ENCODE measurements at regions not wholly inside any gene's neighbourhood (a gene's known extent, or its start where the extent isn't known, plus 50 kb on each side); places are given as distances from the start of the nearest gene placed in this dataset.

DNA sequence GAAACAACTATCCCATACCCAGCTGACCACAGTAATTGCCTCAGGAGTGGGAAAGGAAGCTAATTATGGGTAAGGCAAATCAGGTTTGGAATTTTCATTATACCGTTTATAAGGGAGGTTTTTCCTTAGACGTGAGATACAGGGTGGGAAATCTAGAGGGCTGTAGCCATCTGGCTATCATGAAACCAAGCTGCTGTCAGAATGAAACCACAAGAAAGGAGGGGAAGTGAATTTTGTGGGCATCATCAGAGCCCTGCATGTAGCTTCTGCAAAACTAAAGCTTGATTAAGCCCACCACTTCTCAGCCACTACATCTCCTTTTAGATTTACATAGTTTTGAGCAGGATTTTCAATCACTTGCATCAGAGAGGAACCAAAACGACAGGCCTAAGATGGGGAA, 893.5 kb downstream of the TUSC7 start:
- H3K4me3 ChIP-seq, result no peak overlapping the region
- H3K4me1 ChIP-seq, result no peaks in the 10 kb centered on the region
- H3K27me3 ChIP-seq (ENCODE audit: low read depth), result no peaks in the 10 kb centered on the region
- H3K9me3 ChIP-seq (replicated peaks), result no peaks in the 10 kb centered on the region
- H3K27ac ChIP-seq (replicated peaks), result no peak overlapping the region
- DNase-seq, result no peak
- no peaks in the 10 kb centered on the region for H3K36me3 ChIP-seq
- intact Hi-C loops (cut with micrococcal nuclease), result no loop called here
- TF ChIP-seq, protein P1, sequence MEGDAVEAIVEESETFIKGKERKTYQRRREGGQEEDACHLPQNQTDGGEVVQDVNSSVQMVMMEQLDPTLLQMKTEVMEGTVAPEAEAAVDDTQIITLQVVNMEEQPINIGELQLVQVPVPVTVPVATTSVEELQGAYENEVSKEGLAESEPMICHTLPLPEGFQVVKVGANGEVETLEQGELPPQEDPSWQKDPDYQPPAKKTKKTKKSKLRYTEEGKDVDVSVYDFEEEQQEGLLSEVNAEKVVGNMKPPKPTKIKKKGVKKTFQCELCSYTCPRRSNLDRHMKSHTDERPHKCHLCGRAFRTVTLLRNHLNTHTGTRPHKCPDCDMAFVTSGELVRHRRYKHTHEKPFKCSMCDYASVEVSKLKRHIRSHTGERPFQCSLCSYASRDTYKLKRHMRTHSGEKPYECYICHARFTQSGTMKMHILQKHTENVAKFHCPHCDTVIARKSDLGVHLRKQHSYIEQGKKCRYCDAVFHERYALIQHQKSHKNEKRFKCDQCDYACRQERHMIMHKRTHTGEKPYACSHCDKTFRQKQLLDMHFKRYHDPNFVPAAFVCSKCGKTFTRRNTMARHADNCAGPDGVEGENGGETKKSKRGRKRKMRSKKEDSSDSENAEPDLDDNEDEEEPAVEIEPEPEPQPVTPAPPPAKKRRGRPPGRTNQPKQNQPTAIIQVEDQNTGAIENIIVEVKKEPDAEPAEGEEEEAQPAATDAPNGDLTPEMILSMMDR (IDR thresholded peaks at IDR 0.05; ENCODE audit: borderline replicate concordance), result no peak

DNA sequence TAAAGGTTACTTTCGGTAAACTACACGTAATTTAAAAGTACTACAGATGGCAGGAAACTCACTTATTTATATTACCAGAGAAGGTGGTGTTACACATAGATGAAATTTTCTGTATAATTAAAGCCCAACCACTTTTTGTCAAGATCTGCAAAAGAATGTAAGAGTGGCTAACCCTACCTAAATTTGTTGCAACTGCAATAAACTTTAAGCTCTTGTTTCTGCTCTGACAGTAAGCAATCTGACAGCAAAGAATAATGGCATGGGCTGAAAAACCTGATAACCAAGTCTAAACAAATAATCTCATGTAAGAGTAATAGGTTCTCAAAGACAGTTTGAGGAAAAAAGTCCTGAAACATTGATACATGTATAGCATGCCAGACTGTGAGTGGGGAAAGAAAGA, 897.3 kb downstream of the TUSC7 start:
- H3K9me3 ChIP-seq (replicated peaks), result peaks cover 8% of the 10 kb centered on the region
- no peaks in the 10 kb centered on the region for H3K27me3 ChIP-seq (ENCODE audit: low read depth)
- H3K27ac ChIP-seq (replicated peaks), result no peak overlapping the region
- no peaks in the 10 kb centered on the region for H3K4me1 ChIP-seq
- no peak overlapping the region for H3K4me3 ChIP-seq
- H3K36me3 ChIP-seq, result no peaks in the 10 kb centered on the region
- intact Hi-C loops (cut with micrococcal nuclease), result no loop called here
- TF ChIP-seq, protein P1 (IDR thresholded peaks at IDR 0.05; ENCODE audit: borderline replicate concordance), result no peak
- no peak for DNase-seq

DNA sequence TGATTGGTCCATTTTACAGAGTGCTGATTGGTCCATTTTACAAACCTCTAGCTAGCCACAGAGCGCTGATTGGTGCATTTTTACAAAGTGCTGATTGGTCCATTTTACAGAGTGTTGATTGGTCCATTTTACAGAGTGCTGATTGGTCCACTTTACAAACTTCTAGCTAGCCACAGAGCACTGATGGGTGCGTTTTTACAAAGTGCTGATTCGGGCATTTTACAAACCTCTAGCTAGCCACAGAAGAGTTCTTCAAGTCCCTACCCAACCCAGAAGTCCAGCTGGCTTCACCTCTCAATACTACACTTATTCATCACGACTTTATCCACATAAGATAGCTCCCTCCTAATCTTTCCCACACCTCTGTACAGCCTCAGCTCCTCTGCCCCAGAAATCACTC, 899.8 kb downstream of the TUSC7 start:
- intact Hi-C loops (cut with micrococcal nuclease), result no loop called here
- TF ChIP-seq, protein P1 (IDR thresholded peaks at IDR 0.05; ENCODE audit: borderline replicate concordance), result no peak

DNA sequence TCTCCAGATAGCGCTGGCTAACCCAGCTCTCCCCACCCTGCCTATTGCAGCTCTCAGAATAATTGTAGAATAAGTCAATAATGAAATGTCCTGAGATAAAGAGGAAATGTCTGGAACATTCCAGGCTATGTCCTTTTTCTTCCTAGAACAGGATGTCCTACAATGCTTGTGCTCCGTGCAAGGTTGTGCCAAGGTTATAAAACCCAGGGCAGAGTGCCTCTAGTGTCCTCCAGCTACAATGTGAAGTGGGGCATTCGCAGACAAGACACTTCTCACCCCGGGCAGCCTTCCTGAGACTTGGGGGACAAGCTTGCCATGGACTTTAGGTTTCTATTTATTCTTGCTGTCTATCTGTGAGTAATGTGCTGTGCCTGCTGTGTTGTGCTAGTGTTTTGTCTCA, 900.6 kb downstream of the TUSC7 start:
- no peak for DNase-seq
- Histone ChIP-seq H3K9me3 (replicated peaks) (peaks cover 8% of the 10 kb centered on the region), H3K36me3 (no peaks in the 10 kb centered on the region), H3K27me3 (ENCODE audit: low read depth) (no peaks in the 10 kb centered on the region), H3K4me1 (no peaks in the 10 kb centered on the region), H3K27ac (replicated peaks) (no peak overlapping the region), H3K4me3 (no peak overlapping the region)
- intact Hi-C loops (cut with micrococcal nuclease), result no loop called here
- TF ChIP-seq, protein P1 (IDR thresholded peaks at IDR 0.05; ENCODE audit: borderline replicate concordance), result no peak

More for the DNA sequence above, 899.8 kb downstream of the TUSC7 start:
- Histone ChIP-seq H3K4me1 (no peaks in the 10 kb centered on the region), H3K4me3 (no peak overlapping the region), H3K27ac (replicated peaks) (no peak overlapping the region), H3K27me3 (ENCODE audit: low read depth) (no peaks in the 10 kb centered on the region), H3K9me3 (replicated peaks) (peaks cover 8% of the 10 kb centered on the region), H3K36me3 (no peaks in the 10 kb centered on the region)
- no peak for DNase-seq

DNA sequence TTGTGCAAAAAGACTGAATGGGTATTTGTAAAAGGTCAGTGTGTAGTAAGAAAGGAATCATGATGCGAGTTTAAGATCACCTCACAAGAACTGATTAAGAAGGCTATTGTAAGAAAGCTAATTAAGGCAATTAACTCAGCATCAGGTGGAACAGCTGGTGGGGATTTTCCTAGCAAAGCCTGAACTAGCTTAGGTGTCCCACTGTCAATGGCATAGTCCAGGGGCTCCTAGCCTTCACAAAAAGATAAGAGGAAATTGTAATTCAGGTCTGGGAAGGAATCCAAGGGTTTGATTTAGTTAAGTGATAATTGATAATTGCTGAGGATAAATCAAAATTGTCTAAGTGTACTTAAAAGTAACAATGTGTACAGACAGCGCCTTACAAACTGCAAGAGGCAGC, 901.6 kb downstream of the TUSC7 start:
- Histone ChIP-seq H3K36me3 (no peaks in the 10 kb centered on the region), H3K27ac (replicated peaks) (no peak overlapping the region), H3K27me3 (ENCODE audit: low read depth) (no peaks in the 10 kb centered on the region), H3K4me3 (no peak overlapping the region), H3K9me3 (replicated peaks) (peaks cover 8% of the 10 kb centered on the region), H3K4me1 (no peaks in the 10 kb centered on the region)
- DNase-seq, result no peak
- TF ChIP-seq, protein P1 (IDR thresholded peaks at IDR 0.05; ENCODE audit: borderline replicate concordance), result no peak
- intact Hi-C loops (cut with micrococcal nuclease), result no loop called here

DNA sequence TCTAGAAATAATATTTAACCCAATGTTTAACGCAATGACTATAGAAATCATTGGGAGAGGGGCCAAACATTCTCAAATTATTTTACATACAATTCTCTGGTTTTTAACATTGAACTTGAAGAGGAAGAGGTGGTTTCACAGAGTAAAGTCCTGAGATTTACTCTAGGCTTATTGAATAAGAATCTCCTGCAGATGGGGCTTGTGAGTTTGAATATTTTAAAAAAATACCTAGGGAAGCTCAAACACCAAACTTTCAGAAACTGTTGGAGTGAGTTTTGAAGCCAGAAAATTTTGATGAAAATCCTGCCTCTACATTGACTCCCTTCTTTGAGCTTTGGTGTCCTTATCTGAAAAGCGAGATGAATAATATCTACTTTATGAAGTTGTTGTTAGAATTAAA, 906.6 kb downstream of the TUSC7 start:
- Histone ChIP-seq H3K27me3 (ENCODE audit: low read depth) (no peaks in the 10 kb centered on the region), H3K27ac (replicated peaks) (no peak overlapping the region), H3K4me3 (no peak overlapping the region), H3K4me1 (no peaks in the 10 kb centered on the region), H3K9me3 (replicated peaks) (no peaks in the 10 kb centered on the region), H3K36me3 (no peaks in the 10 kb centered on the region)
- intact Hi-C loops (cut with micrococcal nuclease), result no loop called here
- no peak for DNase-seq
- TF ChIP-seq, protein P1 (IDR thresholded peaks at IDR 0.05; ENCODE audit: borderline replicate concordance), result no peak
